Activated naive CD4-positive, alpha-beta T cell treated with anti-CD3 and anti-CD28 coated beads, Interleukin-2, amount 50 U/mL, for 16 hours (primary cell): ENCODE measurements at regions not wholly inside any gene's neighbourhood (a gene's known extent, or its start where the extent isn't known, plus 50 kb on each side); places are given as distances from the start of the nearest gene placed in this dataset.
"Not testable (repeated sequence)": the region's sequence is repeated elsewhere in the genome, so short reads cannot be mapped to it uniquely, and the experiment has no call there.

Experiments
- DNase-seq: peaks from one replicate; pipeline ENCODE4 v3.0.0-alpha.2; 2020

- DNase-seq, result no peak
Measured at GRCh38 chr6:144437105-144437504, 152.0 kb downstream of the UTRN start.

GRCh38 chr6:144438103-144438502 lies 153.0 kb downstream of the UTRN start:
- DNase-seq, result no peak

DNA sequence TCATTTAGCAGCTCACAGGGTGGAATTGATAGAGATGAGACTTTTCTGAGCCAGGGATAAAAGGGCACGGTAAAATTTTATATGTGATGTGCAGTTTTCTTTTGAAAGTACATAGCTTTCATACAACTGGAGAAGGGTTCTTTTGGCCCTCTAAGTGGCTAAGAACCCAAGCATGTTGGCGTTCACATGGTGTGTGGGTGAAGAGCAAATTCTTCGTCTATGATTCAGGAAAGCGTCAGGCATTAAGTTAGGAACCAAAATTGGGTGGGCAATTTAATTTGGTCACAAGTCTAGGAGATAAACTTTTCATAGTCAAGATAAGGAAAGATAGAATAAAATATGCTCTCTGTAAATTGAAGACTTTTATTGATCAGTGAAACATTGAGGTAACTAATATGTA lies 153.9 kb downstream of the UTRN start:
- no peak for DNase-seq

GRCh38 chr6:144441801-144442200 lies 156.7 kb downstream of the UTRN start:
- DNase-seq, result not testable (repeated sequence)

GRCh38 chr6:144443157-144443556 lies 158.0 kb downstream of the UTRN start:
- DNase-seq, result no peak

DNA sequence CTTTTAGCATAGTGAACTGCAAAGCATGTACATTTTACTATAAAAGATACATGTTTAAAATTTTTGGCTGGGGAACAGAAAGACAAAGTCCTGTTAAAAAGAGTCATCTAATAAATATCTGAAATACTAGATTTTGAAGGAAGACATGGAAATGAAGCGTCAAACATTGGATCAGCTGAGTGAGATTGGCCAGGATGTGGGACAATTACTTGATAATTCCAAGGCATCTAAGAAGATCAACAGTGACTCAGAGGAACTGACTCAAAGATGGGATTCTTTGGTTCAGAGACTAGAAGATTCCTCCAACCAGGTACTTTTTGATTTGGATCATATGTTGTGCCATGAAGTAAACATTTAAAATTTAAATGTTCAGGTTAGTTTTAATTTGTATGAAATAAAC lies 162.3 kb downstream of the UTRN start:
- DNase-seq, result no peak

GRCh38 chr6:144449218-144449617 lies 164.1 kb downstream of the UTRN start:
- no peak for DNase-seq

GRCh38 chr6:144449911-144450597 lies 164.9 kb downstream of the UTRN start:
- no peak for DNase-seq

DNA sequence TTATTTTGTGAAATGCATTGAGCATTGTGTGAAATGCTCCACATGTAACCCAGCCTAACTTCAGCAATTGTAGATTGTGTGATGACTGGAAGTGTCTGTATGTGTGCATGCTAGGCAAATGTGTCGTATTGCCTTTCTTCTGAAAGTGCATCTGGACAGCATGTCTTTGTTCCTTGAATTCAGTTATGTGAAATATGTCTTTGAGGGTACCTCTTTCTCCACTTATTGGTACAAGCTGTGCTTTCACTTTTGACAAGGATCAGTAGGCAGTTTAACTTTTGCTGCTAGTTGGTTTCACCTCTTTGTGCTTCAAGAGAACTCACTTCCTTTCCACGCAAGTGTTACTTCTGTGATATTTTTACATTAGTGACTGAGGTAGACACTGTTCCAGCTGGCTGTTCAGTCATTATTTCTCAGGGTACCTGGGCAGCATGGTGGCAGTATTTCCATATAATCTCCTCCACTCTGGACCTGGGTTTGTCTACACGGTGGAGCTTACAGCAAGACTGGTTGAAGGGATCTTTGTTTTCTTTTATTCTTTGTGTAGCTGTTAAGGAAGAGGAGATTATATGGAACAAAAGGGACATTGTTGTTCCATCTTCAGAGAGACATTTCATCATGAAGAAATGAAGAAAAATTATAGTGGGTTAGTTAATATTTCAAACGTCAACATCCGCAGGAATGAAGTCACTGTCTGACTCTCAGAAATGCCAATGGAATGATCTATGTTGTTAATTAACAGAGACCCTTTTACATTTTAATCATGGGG lies 175.4 kb downstream of the UTRN start:
- DNase-seq, result no peak

- no peak for DNase-seq
Measured at GRCh38 chr6:144462058-144462457, 176.9 kb downstream of the UTRN start.

DNA sequence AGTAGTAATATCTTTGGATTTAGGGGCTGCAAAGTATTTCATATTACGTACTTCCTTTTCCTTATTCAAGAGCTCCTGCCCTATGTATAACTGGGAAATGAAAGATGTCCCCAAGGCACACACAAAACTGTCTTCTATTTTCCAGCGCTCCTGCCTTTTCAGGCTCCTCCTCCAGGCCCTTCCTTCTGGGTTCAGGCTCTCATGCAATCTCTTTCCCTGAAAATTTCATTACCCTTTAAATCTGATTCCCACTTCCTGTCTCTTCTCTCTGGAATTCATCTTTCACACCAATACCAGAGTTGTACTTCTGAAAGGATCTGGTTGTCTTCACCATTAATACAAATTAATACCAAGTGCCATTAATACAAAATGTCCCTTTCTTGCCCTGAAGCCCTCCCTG lies 181.6 kb downstream of the UTRN start:
- no peak for DNase-seq

DNA sequence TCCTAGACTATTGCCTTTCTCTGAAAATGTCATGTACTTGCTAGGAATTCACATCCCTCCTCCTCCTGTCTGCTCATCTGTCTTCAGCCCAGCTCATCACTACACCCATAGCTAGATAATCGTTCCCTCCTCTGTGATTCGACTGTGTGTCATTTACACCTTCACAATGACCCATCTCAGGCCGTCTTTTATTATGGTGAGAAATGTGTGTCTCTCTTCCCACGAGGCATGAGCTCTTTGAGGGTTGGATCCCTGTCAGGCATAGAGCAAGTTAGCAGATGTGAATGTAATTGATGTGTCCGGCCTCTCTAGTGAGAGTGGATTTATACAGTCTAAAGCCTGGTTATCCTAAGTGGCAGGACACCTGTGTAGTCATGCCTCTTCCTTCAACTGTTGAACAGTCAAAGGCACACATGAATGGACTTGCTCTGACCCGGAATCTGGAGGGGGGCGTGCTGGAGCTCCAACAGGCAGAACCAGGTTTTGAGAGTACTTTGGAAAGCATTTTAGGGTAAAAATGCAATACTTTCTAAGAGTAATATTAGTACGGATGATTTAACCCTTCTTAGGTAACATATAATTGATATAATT lies 182.1 kb downstream of the UTRN start:
- DNase-seq, result no peak

- DNase-seq, result no peak
Measured at GRCh38 chr6:144467921-144468320, 182.8 kb downstream of the UTRN start.

DNA sequence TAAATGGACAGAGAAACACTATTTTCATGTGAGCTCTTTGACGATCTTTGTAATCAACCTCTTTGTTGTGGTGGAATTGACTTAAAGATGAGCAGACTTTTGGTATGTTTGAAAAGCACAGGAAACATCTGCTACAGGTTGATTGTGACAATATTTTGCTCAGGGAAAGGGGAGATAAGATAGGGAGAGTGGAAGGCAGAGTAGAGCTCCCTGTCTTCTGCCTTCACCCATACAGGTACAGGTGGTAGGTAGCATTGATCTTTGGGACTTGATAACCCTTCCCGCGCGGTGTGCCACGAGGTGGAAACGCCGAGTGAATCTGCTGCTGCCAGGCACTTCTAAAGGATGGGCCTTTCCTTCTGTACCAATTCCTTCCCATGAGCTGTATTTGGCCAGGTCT lies 183.6 kb downstream of the UTRN start:
- peak; percentile 24 for DNase-seq

DNA sequence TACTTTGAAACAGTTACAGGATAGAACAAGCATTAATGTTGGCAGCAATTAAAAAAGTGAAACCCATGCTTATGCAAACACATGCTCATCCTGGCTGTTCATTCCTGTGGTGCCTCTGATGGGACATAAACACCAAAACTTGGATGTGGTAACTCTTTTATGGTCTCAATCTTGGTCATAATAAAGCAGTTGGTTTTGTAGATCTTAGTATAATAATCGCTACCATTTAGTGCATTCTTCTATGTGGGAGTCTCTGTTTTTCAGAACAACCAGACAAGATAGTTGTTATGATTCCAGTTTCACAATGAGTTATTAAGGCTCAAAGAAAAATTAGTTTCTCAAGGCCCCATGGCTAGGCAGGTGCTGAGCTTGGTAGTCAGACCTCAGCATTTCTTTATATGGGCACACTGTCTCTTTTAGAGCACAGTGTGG lies 184.0 kb downstream of the UTRN start:
- DNase-seq, result peak; percentile 28

DNA sequence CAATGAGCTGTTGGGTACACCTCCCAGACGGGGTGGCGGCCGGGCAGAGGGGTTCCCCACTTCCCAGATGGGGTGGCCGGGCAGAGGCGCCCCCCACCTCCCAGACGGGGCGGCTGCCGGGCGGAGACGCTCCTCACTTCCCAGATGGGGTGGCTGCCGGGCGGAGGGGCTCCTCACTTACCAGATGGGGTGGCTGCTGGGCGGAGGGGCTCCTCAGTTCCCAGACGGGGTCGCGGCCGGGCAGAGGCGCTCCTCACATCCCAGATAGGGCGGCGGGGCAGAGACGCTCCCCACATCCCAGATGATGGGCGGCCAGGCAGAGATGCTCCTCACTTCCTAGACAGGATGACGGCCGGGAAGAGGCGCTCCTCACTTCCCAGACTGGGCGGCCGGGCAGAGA lies 185.1 kb downstream of the UTRN start:
- not testable (repeated sequence) for DNase-seq

DNA sequence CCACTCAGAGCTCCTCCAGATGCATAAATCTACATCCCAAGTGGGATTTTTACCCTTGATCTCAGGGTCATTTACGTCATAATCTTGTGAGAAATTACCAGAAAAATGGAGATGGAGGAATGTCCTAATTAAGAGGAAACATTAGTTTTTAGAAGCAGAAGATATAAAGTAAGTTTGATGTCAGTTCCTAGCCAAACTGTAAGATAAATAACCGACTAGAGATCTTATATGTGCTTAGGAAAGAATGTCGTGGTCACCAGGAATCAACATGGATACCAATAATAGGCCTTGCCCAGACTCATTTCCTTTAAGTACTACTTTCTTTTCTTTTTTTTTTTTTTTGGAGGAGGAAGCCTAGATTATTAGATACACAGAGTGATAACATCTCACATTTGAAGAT lies 186.9 kb downstream of the UTRN start:
- DNase-seq, result no peak

DNA sequence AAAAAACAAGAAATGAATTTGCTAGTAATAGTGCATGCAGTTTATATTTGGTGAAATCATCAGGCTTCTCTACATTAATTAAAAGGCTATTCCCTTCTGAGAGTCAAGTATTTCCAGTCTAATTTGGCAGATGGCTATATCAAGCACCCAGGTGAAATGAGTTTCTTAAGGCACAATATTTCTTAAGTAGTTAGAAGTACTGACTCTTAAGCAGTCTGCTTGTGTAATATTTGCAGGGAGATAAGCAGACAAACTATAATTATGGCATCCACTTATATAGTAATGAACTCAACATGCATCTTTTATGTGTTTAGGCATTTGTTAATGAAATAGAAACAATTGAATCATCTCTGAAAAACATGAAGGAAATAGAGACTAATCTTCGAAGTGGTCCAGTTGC lies 189.2 kb downstream of the UTRN start:
- DNase-seq, result no peak

DNA sequence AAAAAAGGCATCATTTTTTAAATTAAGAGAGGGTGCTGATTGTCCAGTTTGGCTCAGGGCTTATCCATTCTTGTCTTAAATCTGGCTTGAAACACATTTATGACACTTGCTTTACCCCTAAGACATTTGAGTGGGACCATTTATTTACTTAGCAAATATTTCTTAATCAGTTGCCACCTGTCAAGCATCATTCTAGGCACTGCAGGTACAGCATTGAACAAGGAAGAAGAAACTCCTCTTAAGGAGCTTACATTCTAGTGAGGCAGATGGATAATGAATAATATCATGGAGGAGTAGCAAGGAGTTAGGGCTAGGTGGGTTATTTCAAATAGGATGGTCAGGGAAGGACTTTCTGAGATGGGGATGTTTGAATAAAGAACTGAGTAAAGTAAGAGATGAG lies 189.8 kb downstream of the UTRN start:
- DNase-seq, result no peak

GRCh38 chr6:144475411-144475810 lies 190.3 kb downstream of the UTRN start:
- DNase-seq, result no peak

- no peak for DNase-seq
Measured at GRCh38 chr6:144476286-144476685, 191.2 kb downstream of the UTRN start.

DNA sequence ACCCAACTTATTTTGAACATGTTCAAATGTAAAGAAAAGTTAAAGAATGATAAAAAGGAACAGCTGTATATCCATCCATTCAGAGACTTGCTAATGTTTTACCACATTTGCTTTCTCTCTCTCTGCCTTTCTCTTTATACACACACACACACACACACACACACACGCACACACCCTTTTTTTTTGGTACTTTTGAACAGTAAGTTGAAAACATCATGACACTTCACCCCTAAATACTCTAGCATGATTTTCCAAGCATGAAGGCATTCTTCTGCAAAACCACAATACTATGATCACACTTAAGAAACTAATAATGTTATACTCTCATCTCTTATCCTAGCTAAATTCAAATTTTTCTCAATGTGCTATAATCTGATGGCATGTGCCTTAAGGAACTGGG lies 192.3 kb downstream of the UTRN start:
- DNase-seq, result no peak

DNA sequence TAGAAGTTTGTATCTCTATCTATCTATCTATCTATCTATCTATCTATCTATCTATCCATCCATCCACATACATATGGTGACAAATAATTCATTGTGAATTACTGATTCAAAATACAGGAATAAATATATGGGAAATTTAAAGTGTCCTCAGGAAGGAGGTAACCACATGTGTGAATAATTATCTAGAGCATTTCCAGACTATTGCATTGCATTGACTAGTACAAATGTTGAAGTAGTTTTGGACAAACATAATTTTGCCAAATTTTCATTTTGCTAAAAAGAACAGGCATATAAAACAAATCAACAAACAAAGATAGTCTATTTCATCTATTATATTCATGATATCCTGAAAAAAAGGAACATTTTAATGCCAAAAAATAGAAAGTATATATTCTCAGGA lies 192.7 kb downstream of the UTRN start:
- DNase-seq, result no peak

GRCh38 chr6:144478483-144478882 lies 193.3 kb downstream of the UTRN start:
- DNase-seq, result no peak
